ENCODE measurements at regions not wholly inside any gene's neighbourhood (a gene's known extent, or its start where the extent isn't known, plus 50 kb on each side); places are given as distances from the start of the nearest gene placed in this dataset.

GRCh38 chr3:72698154-72698917 is 149.9 kb downstream of the SHQ1 start:
- Mint-ChIP-seq H3K36me3 (ENCODE audit: low read depth) (no peaks in the 10 kb centered on the region), H3K27ac (no peak overlapping the region), H3K9me3 (no peaks in the 10 kb centered on the region), H3K4me3 (no peak overlapping the region), H3K27me3 (ENCODE audit: low read depth, poor library complexity) (peaks cover 4% of the 10 kb centered on the region), H3K4me1 (peaks cover 52% of the 10 kb centered on the region)
- no peak for TF ChIP-seq CTCF (IDR thresholded peaks at IDR 0.05)
- no peak for DNase-seq

GRCh38 chr3:72697717-72698116 is 150.5 kb downstream of the SHQ1 start:
- no peak for DNase-seq
- Mint-ChIP-seq H3K4me1 (peaks cover 55% of the 10 kb centered on the region), H3K4me3 (no peak overlapping the region)

GRCh38 chr3:72696815-72697214 is 151.4 kb downstream of the SHQ1 start:
- Mint-ChIP-seq H3K4me1 (peaks cover 57% of the 10 kb centered on the region), H3K27me3 (ENCODE audit: low read depth, poor library complexity) (peaks cover 7% of the 10 kb centered on the region), H3K36me3 (ENCODE audit: low read depth) (no peaks in the 10 kb centered on the region), H3K4me3 (no peak overlapping the region), H3K27ac (no peak overlapping the region), H3K9me3 (no peaks in the 10 kb centered on the region)
- no peak for TF ChIP-seq CTCF (IDR thresholded peaks at IDR 0.05)
- DNase-seq, result no peak

More at GRCh38 chr3:72697717-72698116, 150.5 kb downstream of the SHQ1 start:
- H3K9me3 Mint-ChIP-seq, result no peaks in the 10 kb centered on the region
- no peak overlapping the region for H3K27ac Mint-ChIP-seq
- no peaks in the 10 kb centered on the region for H3K36me3 Mint-ChIP-seq (ENCODE audit: low read depth)
- no peak for TF ChIP-seq CTCF (IDR thresholded peaks at IDR 0.05)
- peaks cover 4% of the 10 kb centered on the region for H3K27me3 Mint-ChIP-seq (ENCODE audit: low read depth, poor library complexity)

- peaks cover 3% of the 10 kb centered on the region for H3K27me3 Mint-ChIP-seq (ENCODE audit: low read depth, poor library complexity)
- H3K36me3 Mint-ChIP-seq (ENCODE audit: low read depth), result no peaks in the 10 kb centered on the region
- no peak overlapping the region for H3K27ac Mint-ChIP-seq
- DNase-seq, result no peak
- H3K4me1 Mint-ChIP-seq, result peaks cover 69% of the 10 kb centered on the region
- TF ChIP-seq CTCF (IDR thresholded peaks at IDR 0.05), result no peak
- H3K4me3 Mint-ChIP-seq, result no peak overlapping the region
- H3K9me3 Mint-ChIP-seq, result no peaks in the 10 kb centered on the region
These were observed 153.8 kb downstream of the SHQ1 start for GRCh38 chr3:72694398-72694797.

- Mint-ChIP-seq H3K4me1 (peaks cover 73% of the 10 kb centered on the region), H3K27me3 (ENCODE audit: low read depth, poor library complexity) (peaks cover 3% of the 10 kb centered on the region), H3K4me3 (no peak overlapping the region), H3K9me3 (no peaks in the 10 kb centered on the region), H3K27ac (no peak overlapping the region), H3K36me3 (ENCODE audit: low read depth) (no peaks in the 10 kb centered on the region)
- DNase-seq, result no peak
- no peak for TF ChIP-seq CTCF (IDR thresholded peaks at IDR 0.05)
These were observed 155.3 kb downstream of the SHQ1 start for GRCh38 chr3:72692990-72693389.

GRCh38 chr3:72690629-72691028 is 157.6 kb downstream of the SHQ1 start:
- Mint-ChIP-seq H3K36me3 (ENCODE audit: low read depth) (no peaks in the 10 kb centered on the region), H3K9me3 (no peaks in the 10 kb centered on the region), H3K27me3 (ENCODE audit: low read depth, poor library complexity) (peaks cover 8% of the 10 kb centered on the region), H3K4me3 (no peak overlapping the region), H3K4me1 (peaks cover 70% of the 10 kb centered on the region), H3K27ac (peak overlapping the region; percentile 48)
- peak; percentile 28 for DNase-seq
- TF ChIP-seq CTCF (IDR thresholded peaks at IDR 0.05), result no peak
